Karpas-422 (cell line): ENCODE measurements at regions not wholly inside any gene's neighbourhood (a gene's known extent, or its start where the extent isn't known, plus 50 kb on each side); places are given as distances from the start of the nearest gene placed in this dataset.

Source experiments
- DNase-seq: peaks from one replicate; pipeline ENCODE4 v3.0.0-alpha.2; 2015
- H2AFZ ChIP-seq: fragments of 200-600 bp; sonication (generic); 2 replicates; pipeline ENCODE4 v1.6.1; 2014; ENCODE audit warnings: antibody characterized with exemption, low read length, mixed read lengths
- H3K27ac ChIP-seq: fragments of 200-600 bp; sonication (generic); 2 replicates; pipeline ENCODE4 v1.5.1; 2014; ENCODE audit warnings: mild to moderate bottlenecking, low read length, moderate library complexity
- H3K27me3 ChIP-seq: fragments of 200-600 bp; sonication (generic); 2 replicates; pipeline ENCODE4 v1.6.1; 2014; ENCODE audit warnings: low read length, mixed read lengths
- H3K36me3 ChIP-seq: fragments of 200-600 bp; sonication (generic); 2 replicates; pipeline ENCODE4 v1.6.1; 2014; ENCODE audit warnings: low read length, mixed read lengths; ENCODE audit not compliant: insufficient read depth
- H3K4me1 ChIP-seq: fragments of 200-600 bp; sonication (generic); 2 replicates; pipeline ENCODE4 v1.6.1; 2014; ENCODE audit warnings: mild to moderate bottlenecking, low read length, mixed read lengths
- H3K4me2 ChIP-seq: fragments of 200-600 bp; sonication (generic); 2 replicates; pipeline ENCODE4 v1.6.1; 2014; ENCODE audit warnings: low read length, low read depth, mild to moderate bottlenecking; ENCODE audit not compliant: poor library complexity, severe bottlenecking
- H3K4me3 ChIP-seq: fragments of 200-600 bp; sonication (generic); 2 replicates; pipeline ENCODE4 v1.5.1; 2014; ENCODE audit warnings: mild to moderate bottlenecking, antibody characterized with exemption, low read length, mixed read lengths
- H3K79me2 ChIP-seq: fragments of 200-600 bp; sonication (generic); 2 replicates; pipeline ENCODE4 v1.6.1; 2014; ENCODE audit warnings: mild to moderate bottlenecking, low read length, mixed read lengths
- H3K9ac ChIP-seq: fragments of 200-600 bp; sonication (generic); 2 replicates; pipeline ENCODE4 v1.6.0; 2014; ENCODE audit warnings: low read length
- H3K9me2 ChIP-seq: fragments of 200-600 bp; sonication (generic), shearing (Covaris generic); replicated peaks from 2 replicates; pipeline ENCODE4 v1.6.0; 2014; ENCODE audit warnings: mild to moderate bottlenecking, low read length, moderate library complexity; ENCODE audit not compliant: insufficient read depth
- H3K9me3 ChIP-seq: fragments of 300-700, 200-600 bp; sonication (generic); 2 replicates; pipeline ENCODE4 v1.6.1; 2014; ENCODE audit warnings: low read length, mixed read lengths
- H4K20me1 ChIP-seq: fragments of 200-600 bp; sonication (generic); 2 replicates; pipeline ENCODE4 v1.6.1; 2014; ENCODE audit warnings: mild to moderate bottlenecking, antibody characterized with exemption, low read length, low read depth; ENCODE audit not compliant: insufficient read depth

- Histone ChIP-seq H4K20me1 (no peaks in the 10 kb centered on the region), H3K9ac (no peak overlapping the region), H3K4me3 (no peak overlapping the region), H3K27ac (no peak overlapping the region), H2AFZ (no peak overlapping the region), H3K36me3 (peaks cover 4% of the 10 kb centered on the region; the same call in 1 of the 2 replicates), H3K79me2 (no peaks in the 10 kb centered on the region), H3K27me3 (no peaks in the 10 kb centered on the region), H3K4me2 (no peak overlapping the region), H3K9me3 (peaks cover 52% of the 10 kb centered on the region), H3K4me1 (no peaks in the 10 kb centered on the region), H3K9me2 (no peaks in the 10 kb centered on the region)
- peak; percentile 19 for DNase-seq
Observed at GRCh38 chr14:26849514-26849913, 251.7 kb upstream of the NOVA1 start.

GRCh38 chr14:26851793-26852192 is 254.0 kb upstream of the NOVA1 start:
- no peak overlapping the region for H3K27ac ChIP-seq
- no peak overlapping the region for H3K4me3 ChIP-seq

GRCh38 chr14:26855077-26855753 is 257.4 kb upstream of the NOVA1 start:
- Histone ChIP-seq H3K4me3 (no peak overlapping the region), H4K20me1 (no peaks in the 10 kb centered on the region), H3K79me2 (no peaks in the 10 kb centered on the region), H3K9ac (no peak overlapping the region), H2AFZ (no peak overlapping the region), H3K9me3 (peaks cover 61% of the 10 kb centered on the region), H3K9me2 (no peaks in the 10 kb centered on the region), H3K4me1 (no peaks in the 10 kb centered on the region), H3K27me3 (no peaks in the 10 kb centered on the region), H3K4me2 (no peak overlapping the region), H3K27ac (no peak overlapping the region), H3K36me3 (no peaks in the 10 kb centered on the region)
- DNase-seq: no peak

More at GRCh38 chr14:26851793-26852192, 254.0 kb upstream of the NOVA1 start:
- Histone ChIP-seq H3K27me3 (no peaks in the 10 kb centered on the region), H3K4me1 (no peaks in the 10 kb centered on the region), H3K9me3 (peaks cover 56% of the 10 kb centered on the region), H4K20me1 (no peaks in the 10 kb centered on the region), H3K4me2 (no peak overlapping the region), H3K36me3 (no peaks in the 10 kb centered on the region), H3K9ac (no peak overlapping the region), H3K9me2 (no peaks in the 10 kb centered on the region), H2AFZ (no peak overlapping the region), H3K79me2 (no peaks in the 10 kb centered on the region)
- peak; percentile 12 for DNase-seq

GRCh38 chr14:26856876-26857518 is 259.2 kb upstream of the NOVA1 start:
- Histone ChIP-seq H3K9ac (no peak overlapping the region), H3K4me3 (no peak overlapping the region), H3K9me2 (no peaks in the 10 kb centered on the region), H3K27me3 (no peaks in the 10 kb centered on the region), H3K4me2 (no peak overlapping the region), H4K20me1 (no peaks in the 10 kb centered on the region), H3K36me3 (no peaks in the 10 kb centered on the region), H3K27ac (no peak overlapping the region), H2AFZ (no peak overlapping the region), H3K4me1 (no peaks in the 10 kb centered on the region), H3K79me2 (no peaks in the 10 kb centered on the region), H3K9me3 (peaks cover 69% of the 10 kb centered on the region)
- DNase-seq: no peak

- Histone ChIP-seq H3K9me2 (no peaks in the 10 kb centered on the region), H3K27me3 (no peaks in the 10 kb centered on the region), H3K9ac (no peak overlapping the region), H3K36me3 (no peaks in the 10 kb centered on the region), H2AFZ (no peak overlapping the region), H3K79me2 (no peaks in the 10 kb centered on the region), H3K4me3 (no peak overlapping the region), H3K4me2 (no peak overlapping the region), H3K9me3 (peaks cover 65% of the 10 kb centered on the region), H3K4me1 (no peaks in the 10 kb centered on the region), H4K20me1 (no peaks in the 10 kb centered on the region), H3K27ac (no peak overlapping the region)
- DNase-seq: no peak
Observed at GRCh38 chr14:26859483-26859882, 261.6 kb upstream of the NOVA1 start.

GRCh38 chr14:26860111-26860510 is 262.3 kb upstream of the NOVA1 start:
- no peak overlapping the region for H3K9ac ChIP-seq
- no peaks in the 10 kb centered on the region for H3K27me3 ChIP-seq
- H3K4me1 ChIP-seq: no peaks in the 10 kb centered on the region
- H3K4me2 ChIP-seq: no peak overlapping the region
- H3K79me2 ChIP-seq: no peaks in the 10 kb centered on the region
- peaks cover 66% of the 10 kb centered on the region for H3K9me3 ChIP-seq
- H2AFZ ChIP-seq: no peak overlapping the region
- H3K4me3 ChIP-seq: no peak overlapping the region
- no peak overlapping the region for H3K27ac ChIP-seq
- no peaks in the 10 kb centered on the region for H4K20me1 ChIP-seq
- no peaks in the 10 kb centered on the region for H3K36me3 ChIP-seq
- H3K9me2 ChIP-seq: no peaks in the 10 kb centered on the region
- no peak for DNase-seq

GRCh38 chr14:26863736-26864135 is 265.9 kb upstream of the NOVA1 start:
- Histone ChIP-seq H4K20me1 (no peaks in the 10 kb centered on the region), H3K27ac (no peak overlapping the region), H3K4me2 (no peak overlapping the region), H2AFZ (no peak overlapping the region), H3K4me1 (no peaks in the 10 kb centered on the region), H3K27me3 (no peaks in the 10 kb centered on the region), H3K36me3 (no peaks in the 10 kb centered on the region), H3K9me2 (no peaks in the 10 kb centered on the region), H3K4me3 (no peak overlapping the region), H3K9me3 (peaks cover 51% of the 10 kb centered on the region), H3K79me2 (no peaks in the 10 kb centered on the region), H3K9ac (no peak overlapping the region)
- no peak for DNase-seq

- H3K27ac ChIP-seq: no peak overlapping the region
- H2AFZ ChIP-seq: no peak overlapping the region
- no peaks in the 10 kb centered on the region for H3K36me3 ChIP-seq
- H3K4me3 ChIP-seq: no peak overlapping the region
- H3K4me2 ChIP-seq: no peak overlapping the region
- H3K9me3 ChIP-seq: peaks cover 47% of the 10 kb centered on the region
- H3K79me2 ChIP-seq: no peaks in the 10 kb centered on the region
- H3K4me1 ChIP-seq: no peaks in the 10 kb centered on the region
- H4K20me1 ChIP-seq: no peaks in the 10 kb centered on the region
- H3K9me2 ChIP-seq: no peaks in the 10 kb centered on the region
- H3K27me3 ChIP-seq: no peaks in the 10 kb centered on the region
- H3K9ac ChIP-seq: no peak overlapping the region
- DNase-seq: no peak
Observed at GRCh38 chr14:26866721-26867120, 268.9 kb upstream of the NOVA1 start.
